Activated T-helper 17 cell treated with anti-CD3 and anti-CD28 coated beads, Interleukin-2, amount 50 U/mL, for 72 hours (primary cell): ENCODE measurements at regions not wholly inside any gene's neighbourhood (a gene's known extent, or its start where the extent isn't known, plus 50 kb on each side); places are given as distances from the start of the nearest gene placed in this dataset.

Experiments
- ATAC-seq: fragments of 150-1000 bp; cut with Tn5 transposase; replicated peaks from 2 replicates; pipeline ENCODE4 v1.10.0; 2021; ENCODE audit warnings: mild to moderate bottlenecking, moderate library complexity
- H3K27ac Mint-ChIP-seq: one replicate; pipeline ENCODE4 v1.8.0; 2022; ENCODE audit warnings: mixed read lengths
- H3K27me3 Mint-ChIP-seq: one replicate; pipeline ENCODE4 v1.8.0; 2022; ENCODE audit warnings: mixed read lengths
- H3K36me3 Mint-ChIP-seq: one replicate; pipeline ENCODE4 v1.8.0; 2022; ENCODE audit warnings: low read depth, mild to moderate bottlenecking, mixed read lengths
- H3K4me1 Mint-ChIP-seq: one replicate; pipeline ENCODE4 v1.8.0; 2022; ENCODE audit warnings: mixed read lengths
- H3K4me3 Mint-ChIP-seq: one replicate; pipeline ENCODE4 v1.8.0; 2022; ENCODE audit warnings: mild to moderate bottlenecking, mixed read lengths
- H3K9me3 Mint-ChIP-seq: one replicate; pipeline ENCODE4 v1.8.0; 2022; ENCODE audit warnings: mixed read lengths

DNA sequence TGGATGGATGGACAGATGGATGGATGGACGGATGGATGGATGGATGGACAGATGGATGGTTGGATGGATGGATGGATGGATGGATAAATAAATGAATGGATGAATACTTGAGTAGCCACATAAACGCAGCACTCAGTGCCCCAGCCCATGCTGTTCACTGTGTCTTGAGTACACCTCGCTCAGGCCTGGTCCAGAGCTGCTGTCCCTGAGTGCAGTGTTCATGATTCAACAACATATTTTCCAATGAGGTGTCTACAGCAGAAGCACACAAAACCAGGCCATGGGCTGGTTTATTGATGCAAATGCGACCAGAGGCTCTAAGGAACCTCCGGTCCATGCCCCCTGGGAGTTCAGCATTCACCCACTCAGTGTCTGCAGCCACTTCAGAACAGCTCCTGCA lies 584.3 kb downstream of the BRD1 start:
- H3K4me1 Mint-ChIP-seq, result no peaks in the 10 kb centered on the region
- H3K4me3 Mint-ChIP-seq, result no peak overlapping the region
- H3K27ac Mint-ChIP-seq, result no peak overlapping the region
- no peaks in the 10 kb centered on the region for H3K9me3 Mint-ChIP-seq
- no peak for ATAC-seq
- peaks cover 10% of the 10 kb centered on the region for H3K27me3 Mint-ChIP-seq
- H3K36me3 Mint-ChIP-seq, result no peaks in the 10 kb centered on the region

DNA sequence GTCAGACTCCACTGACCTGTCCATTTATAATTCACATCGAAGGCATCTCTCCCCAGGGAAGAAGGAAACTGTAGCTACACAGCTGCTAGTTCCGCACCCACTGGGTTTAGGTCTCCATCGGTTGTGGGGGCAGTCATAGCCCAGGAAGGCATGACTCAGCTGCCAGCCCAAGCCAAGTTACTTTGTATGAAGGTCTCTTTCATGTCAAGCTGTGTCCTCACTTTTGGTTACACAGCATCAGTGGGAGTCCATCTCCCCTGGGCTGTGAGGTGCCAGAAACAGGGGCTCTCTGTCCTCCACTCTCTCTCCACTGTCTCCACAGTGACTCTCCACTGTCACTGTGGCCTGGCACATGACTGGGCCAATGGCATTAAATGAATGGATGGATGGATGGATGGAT lies 585.2 kb downstream of the BRD1 start:
- ATAC-seq, result no peak
- no peaks in the 10 kb centered on the region for H3K9me3 Mint-ChIP-seq
- peaks cover 10% of the 10 kb centered on the region for H3K27me3 Mint-ChIP-seq
- H3K36me3 Mint-ChIP-seq, result no peaks in the 10 kb centered on the region
- H3K4me3 Mint-ChIP-seq, result no peak overlapping the region
- H3K27ac Mint-ChIP-seq, result no peak overlapping the region
- no peaks in the 10 kb centered on the region for H3K4me1 Mint-ChIP-seq

DNA sequence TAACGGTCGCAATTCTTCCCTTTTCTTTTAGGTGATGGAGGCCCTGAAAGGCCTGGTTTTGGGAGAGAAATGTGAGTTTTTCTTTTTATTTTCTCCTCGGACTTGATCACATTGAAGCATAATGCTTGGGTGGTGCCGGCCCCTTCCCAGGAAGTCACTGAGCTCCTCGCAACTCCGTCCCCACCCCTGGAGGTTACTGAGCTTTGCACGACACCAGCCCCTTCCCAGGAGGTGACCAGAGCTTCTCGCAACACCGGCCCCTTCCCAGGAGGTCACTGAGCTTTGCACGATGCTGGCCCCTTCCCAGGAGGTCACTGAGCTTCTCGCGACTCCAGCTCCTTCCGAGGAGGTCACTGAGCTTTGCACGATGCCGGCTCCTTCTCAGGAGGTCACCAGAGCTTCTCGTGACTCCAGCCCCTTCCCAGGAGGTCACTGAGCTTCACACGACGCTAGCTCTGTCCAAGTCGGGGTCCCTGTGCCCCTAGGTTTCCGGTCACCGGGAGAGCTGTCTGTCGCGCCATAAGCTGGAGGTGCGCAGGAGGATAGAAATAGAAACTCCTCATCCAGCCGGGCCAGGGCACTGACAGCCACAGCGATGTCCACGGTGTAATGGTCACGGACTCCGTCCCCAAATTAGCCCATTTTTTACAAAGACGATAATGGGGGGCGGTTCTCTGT lies 586.4 kb downstream of the BRD1 start:
- ATAC-seq, result no peak
- Mint-ChIP-seq H3K9me3 (no peaks in the 10 kb centered on the region), H3K36me3 (no peaks in the 10 kb centered on the region), H3K4me3 (no peak overlapping the region), H3K27me3 (peaks cover 10% of the 10 kb centered on the region), H3K27ac (no peak overlapping the region), H3K4me1 (no peaks in the 10 kb centered on the region)

DNA sequence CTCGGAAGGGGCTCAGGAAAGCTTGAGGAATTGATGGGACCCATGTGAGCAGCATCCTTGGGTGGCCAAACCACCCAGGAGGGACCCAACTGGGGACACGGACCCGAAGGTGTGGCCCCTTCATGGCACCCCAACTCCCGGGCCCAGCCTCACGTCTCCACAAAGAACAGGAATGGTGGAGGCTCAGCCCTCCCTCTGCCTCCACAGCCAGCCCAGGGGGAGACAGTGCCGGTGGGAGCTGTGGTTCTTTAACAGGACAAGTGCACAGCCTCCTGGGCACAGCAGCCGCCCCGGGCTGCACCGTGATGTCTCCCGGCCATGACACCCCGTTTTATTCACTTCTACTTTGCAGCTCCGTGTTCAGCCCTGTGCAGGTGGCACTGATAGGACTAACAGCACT lies 587.2 kb downstream of the BRD1 start:
- peaks cover 10% of the 10 kb centered on the region for H3K27me3 Mint-ChIP-seq
- no peak for ATAC-seq
- no peaks in the 10 kb centered on the region for H3K9me3 Mint-ChIP-seq
- H3K27ac Mint-ChIP-seq, result no peak overlapping the region
- H3K4me1 Mint-ChIP-seq, result no peaks in the 10 kb centered on the region
- H3K4me3 Mint-ChIP-seq, result no peak overlapping the region
- no peaks in the 10 kb centered on the region for H3K36me3 Mint-ChIP-seq

DNA sequence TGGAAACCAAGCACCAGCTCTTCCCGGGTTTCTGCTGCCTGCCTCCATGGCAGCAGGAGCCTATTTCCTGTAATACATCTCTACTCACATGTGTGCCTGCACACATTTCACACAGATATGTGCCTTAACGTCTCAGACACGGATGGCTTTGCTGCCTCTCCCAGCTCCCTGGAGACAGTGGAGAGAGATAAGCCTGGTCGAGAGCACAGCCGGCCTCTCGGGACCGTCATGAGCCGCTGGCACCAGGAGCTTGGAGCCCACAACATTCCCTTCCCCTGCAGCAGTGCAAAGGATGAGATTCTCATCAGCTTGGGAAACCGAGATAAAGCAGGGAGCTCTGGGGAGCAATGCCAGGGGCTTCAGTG lies 587.7 kb downstream of the BRD1 start:
- no peak overlapping the region for H3K4me3 Mint-ChIP-seq
- peaks cover 10% of the 10 kb centered on the region for H3K27me3 Mint-ChIP-seq
- H3K36me3 Mint-ChIP-seq, result no peaks in the 10 kb centered on the region
- no peaks in the 10 kb centered on the region for H3K9me3 Mint-ChIP-seq
- no peak for ATAC-seq
- no peaks in the 10 kb centered on the region for H3K4me1 Mint-ChIP-seq
- no peak overlapping the region for H3K27ac Mint-ChIP-seq

DNA sequence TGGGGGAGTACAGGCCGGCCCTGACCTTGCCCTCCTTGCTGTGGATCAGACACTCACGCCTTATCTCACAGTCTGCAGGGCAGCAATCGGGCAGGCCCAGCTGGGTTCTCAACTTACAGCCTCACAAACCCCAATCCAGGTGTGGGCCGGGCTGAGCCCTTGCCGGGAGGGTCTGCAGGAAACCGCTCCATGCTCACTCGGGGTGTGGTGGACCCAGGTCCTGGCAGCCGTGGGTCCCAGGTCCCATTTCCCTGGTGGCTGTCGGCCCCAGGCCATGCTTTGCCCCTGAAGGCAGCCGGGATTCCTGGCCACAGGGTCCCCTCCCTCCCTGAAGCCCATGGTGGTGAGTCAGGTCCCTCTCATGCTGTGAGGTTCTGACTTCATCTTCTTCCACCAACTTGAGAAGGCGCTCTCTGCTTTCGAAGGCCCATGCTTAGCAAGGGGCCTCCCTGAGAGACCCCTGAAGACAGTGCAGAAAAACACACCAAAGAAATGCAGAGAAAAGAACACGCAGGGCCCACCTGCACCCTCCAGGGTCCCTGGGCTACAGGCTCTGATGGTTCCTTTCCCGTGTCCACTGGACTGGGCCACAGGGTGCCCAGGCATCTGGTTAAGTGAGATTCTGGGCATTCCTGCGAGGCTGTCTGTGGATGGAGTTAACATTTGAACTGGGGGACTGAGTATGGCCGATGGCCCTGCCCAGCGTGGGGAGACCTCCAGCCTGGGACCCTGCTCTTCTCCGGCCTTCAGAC lies 588.2 kb downstream of the BRD1 start:
- Mint-ChIP-seq H3K4me3 (no peak overlapping the region), H3K36me3 (no peaks in the 10 kb centered on the region), H3K9me3 (no peaks in the 10 kb centered on the region), H3K27me3 (peaks cover 10% of the 10 kb centered on the region), H3K4me1 (no peaks in the 10 kb centered on the region), H3K27ac (no peak overlapping the region)
- no peak for ATAC-seq

DNA sequence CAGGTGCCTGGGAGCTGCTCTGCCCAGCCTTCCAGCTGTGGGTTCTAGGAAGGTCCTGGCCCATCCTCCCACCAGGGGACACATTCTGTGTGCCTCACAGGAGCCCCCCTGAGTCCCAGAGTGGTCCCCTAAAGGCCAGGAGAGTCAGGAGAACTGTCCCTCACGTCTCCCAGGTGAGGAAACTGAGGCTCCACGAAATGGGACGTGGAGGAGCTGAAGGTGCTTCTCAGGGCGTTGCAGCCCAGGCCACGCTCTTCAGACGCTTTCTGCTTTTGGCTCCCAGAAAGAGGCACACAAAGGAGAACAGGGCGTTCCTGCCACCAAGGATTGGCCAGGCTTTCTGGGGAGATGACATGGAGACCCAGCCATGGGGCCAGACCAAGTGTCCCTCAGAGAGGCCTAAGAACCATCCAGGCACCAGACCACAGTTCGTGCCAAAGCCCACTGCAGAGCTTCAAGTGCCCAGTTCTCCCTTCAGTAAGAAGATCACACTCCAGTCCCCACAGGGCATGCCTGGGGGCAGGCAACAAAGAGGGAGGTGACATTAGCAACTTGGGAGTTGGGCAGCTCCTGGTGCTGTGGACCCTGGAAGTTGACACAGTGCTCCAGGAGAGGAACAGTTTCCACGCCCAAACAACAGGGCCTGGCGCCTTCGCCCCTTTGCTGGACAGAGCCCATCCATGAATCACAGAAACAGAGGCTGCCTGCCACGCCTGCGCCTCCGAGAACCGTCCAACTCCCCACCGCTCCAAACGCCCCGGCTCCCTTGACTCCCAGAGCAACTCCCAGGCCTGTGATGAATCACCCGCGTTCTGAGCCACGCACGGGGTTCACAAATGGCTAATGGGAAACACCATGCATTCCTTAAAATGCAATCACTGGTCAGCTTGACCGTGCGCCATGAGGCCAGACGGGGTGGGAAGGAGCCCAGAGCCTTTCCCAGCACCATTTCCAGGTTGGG lies 589.2 kb downstream of the BRD1 start:
- Mint-ChIP-seq H3K4me1 (no peaks in the 10 kb centered on the region), H3K36me3 (no peaks in the 10 kb centered on the region), H3K4me3 (no peak overlapping the region), H3K27ac (no peak overlapping the region), H3K27me3 (peaks cover 10% of the 10 kb centered on the region), H3K9me3 (no peaks in the 10 kb centered on the region)
- no peak for ATAC-seq

DNA sequence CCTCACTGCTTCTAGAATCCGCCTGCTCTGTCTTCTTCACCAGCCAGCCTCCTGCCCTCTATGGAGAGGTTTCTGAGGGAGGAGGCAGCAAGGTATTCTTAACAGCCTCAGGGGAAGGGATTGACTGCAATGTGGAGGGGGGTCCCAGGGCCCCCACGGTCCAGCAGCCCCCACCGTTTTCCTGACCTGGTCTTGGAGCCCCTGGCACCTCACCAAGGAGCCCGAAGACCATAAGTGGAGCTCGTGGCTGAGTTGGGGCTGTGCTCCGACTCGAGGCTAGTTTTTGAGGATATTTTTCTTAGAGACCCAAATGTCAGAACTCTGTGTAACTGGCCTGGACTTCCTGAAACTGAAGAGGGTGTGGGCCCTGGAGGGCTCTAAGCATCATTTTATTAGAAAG lies 590.0 kb downstream of the BRD1 start:
- Mint-ChIP-seq H3K9me3 (no peaks in the 10 kb centered on the region), H3K27me3 (peaks cover 5% of the 10 kb centered on the region), H3K4me3 (no peak overlapping the region), H3K36me3 (no peaks in the 10 kb centered on the region), H3K27ac (no peak overlapping the region), H3K4me1 (no peaks in the 10 kb centered on the region)
- ATAC-seq, result no peak

DNA sequence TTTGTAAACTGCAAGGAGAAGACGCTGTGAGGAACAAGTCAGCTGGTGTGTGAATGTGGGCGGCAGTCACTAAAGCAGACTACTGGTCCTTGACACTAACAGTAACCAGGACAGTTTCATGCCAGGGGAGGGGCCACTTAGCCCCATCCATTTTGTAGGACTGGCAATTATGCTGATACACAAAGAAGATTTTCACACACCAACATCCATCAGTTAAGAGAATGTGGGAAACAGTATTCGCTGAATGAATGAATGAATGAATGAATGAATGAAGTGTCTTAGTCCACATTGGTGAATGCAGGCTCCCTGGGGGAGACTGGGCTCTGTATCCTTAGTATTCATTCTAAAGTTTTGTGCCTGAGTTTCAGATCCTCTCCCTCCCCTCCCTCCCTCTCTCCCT lies 590.4 kb downstream of the BRD1 start:
- Mint-ChIP-seq H3K36me3 (no peaks in the 10 kb centered on the region), H3K27ac (no peak overlapping the region), H3K4me3 (no peak overlapping the region), H3K9me3 (no peaks in the 10 kb centered on the region), H3K4me1 (no peaks in the 10 kb centered on the region), H3K27me3 (peaks cover 5% of the 10 kb centered on the region)
- ATAC-seq, result no peak

DNA sequence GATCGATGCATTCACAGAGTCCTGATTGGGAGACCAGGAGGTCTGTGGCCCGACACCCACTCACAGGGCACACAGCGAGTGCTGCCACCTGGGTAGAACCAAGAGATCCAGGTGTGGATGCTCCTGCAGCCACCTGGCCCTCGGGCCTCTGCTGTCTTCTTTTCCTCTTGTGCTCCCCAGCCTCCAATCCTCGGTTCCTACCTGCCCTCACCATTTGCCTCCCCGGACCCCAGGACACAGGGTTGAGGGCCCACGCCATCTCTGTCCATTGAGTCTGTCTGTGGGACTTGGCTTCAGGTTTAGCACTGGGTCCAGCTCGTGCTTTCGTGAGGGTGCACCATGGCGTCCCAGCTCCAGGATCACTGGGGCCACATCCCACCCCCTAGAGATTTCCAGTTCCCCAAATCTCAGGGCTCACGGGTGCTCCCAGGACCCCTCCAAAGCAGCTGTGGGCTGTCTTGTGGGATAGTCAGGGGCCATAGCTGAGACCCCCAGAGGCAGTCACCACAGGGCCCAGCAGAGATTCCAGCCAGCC lies 591.1 kb downstream of the BRD1 start:
- peaks cover 6% of the 10 kb centered on the region for H3K27me3 Mint-ChIP-seq
- no peak overlapping the region for H3K4me3 Mint-ChIP-seq
- no peak for ATAC-seq
- H3K4me1 Mint-ChIP-seq, result no peaks in the 10 kb centered on the region
- no peaks in the 10 kb centered on the region for H3K9me3 Mint-ChIP-seq
- H3K27ac Mint-ChIP-seq, result no peak overlapping the region
- no peaks in the 10 kb centered on the region for H3K36me3 Mint-ChIP-seq

DNA sequence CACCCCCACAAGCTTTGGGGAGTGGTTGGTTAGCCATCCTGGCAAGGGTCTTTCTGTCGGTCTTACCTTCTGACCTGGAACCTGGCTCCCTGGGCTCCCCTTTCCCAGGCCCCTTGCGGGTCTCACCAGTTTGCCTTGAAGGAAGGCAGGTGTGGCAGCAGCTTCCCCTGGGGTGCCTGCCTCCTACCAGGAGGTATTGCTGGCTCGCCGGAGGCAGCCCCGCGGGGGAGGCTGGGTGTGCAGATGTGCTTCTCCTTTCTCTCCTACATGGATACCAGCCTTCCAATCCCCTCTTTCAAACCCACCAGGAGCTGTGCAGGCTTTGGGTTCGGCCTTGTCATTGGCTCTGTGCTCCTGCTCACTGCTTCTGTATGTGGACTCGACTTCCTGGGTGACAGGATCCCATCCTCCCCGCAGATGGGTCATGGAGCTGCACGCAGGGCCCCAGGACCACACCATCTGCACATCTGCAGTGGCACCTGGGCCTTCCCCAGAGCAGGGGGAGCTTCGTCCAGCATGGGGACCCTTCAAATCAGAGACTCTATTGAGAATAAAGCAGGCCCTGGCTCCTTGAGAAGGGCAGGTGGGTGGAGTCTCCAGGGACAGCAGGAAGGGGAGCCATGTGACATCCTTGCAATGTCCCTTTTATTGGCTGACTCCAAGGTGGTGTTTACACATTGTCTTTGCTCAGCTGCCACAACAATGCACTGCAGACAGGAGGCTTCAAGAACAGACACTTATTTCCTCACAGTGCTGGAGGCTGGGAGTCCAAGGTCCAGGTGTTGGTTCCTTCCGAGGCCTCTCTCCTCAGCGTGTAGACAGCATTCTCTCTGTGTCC lies 592.0 kb downstream of the BRD1 start:
- no peaks in the 10 kb centered on the region for H3K9me3 Mint-ChIP-seq
- no peak overlapping the region for H3K4me3 Mint-ChIP-seq
- no peak for ATAC-seq
- H3K27me3 Mint-ChIP-seq, result peaks cover 8% of the 10 kb centered on the region
- no peak overlapping the region for H3K27ac Mint-ChIP-seq
- no peaks in the 10 kb centered on the region for H3K4me1 Mint-ChIP-seq
- no peaks in the 10 kb centered on the region for H3K36me3 Mint-ChIP-seq

DNA sequence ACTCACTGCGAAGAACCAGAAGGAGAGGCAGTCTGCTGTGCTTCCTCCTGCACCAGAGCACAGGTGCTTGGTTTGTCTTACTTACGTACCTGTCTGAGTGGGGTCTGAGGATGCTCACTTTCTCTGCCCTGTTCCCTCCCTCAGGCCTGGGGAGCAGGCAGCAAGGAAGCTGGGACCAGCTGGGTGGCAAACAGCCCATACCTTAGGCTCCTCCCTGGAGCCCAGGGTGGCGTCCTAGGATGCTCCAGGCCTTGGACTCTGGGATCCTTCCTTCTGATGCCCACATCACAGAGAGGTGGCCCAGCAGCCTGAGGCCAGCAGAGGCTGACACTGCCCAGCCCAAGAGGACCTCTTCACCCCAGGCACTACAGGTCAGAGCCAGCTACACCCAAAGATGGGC lies 593.2 kb downstream of the BRD1 start:
- ATAC-seq, result no peak
- Mint-ChIP-seq H3K27ac (no peak overlapping the region), H3K36me3 (no peaks in the 10 kb centered on the region), H3K4me3 (no peak overlapping the region), H3K4me1 (no peaks in the 10 kb centered on the region), H3K27me3 (peaks cover 6% of the 10 kb centered on the region), H3K9me3 (no peaks in the 10 kb centered on the region)

DNA sequence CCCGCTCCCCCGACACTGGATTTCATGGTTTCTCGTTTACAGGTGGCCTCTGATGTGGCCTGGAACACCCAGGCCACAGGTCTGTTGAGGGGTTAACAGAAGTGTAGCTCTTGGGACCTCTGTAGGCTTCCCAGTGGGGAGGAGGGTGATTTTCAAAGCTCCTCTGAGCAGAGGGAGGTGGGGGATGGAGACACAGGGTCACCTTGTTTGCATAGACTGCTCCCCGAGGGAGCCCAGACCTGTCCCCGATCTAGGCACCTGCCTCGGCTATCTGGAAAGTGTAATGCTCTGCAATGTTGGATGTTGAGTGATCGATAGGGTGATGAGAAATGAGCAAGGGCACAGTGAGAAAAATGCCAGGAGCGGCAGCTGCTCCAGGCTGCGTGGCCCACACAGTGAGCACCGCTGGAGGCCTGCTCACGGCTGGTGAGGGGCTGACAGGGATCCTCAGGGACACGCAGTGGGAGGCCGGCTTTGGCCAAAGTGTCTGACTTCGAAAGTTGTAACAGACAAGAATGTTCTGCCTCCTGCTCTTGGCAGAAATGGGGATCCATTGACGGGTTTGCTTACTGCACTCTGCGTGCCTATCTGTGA lies 594.1 kb downstream of the BRD1 start:
- Mint-ChIP-seq H3K9me3 (no peaks in the 10 kb centered on the region), H3K27me3 (peaks cover 6% of the 10 kb centered on the region), H3K4me1 (no peaks in the 10 kb centered on the region), H3K36me3 (no peaks in the 10 kb centered on the region), H3K4me3 (no peak overlapping the region), H3K27ac (no peak overlapping the region)
- ATAC-seq, result no peak
